Neural cell (in vitro differentiated cells): ENCODE measurements at regions not wholly inside any gene's neighbourhood (a gene's known extent, or its start where the extent isn't known, plus 50 kb on each side); places are given as distances from the start of the nearest gene placed in this dataset.

ENCODE experiments used
- H2AFZ ChIP-seq: fragments of 200-600, 300-800 bp; sonication (generic), shearing (Covaris generic); 2 replicates; pipeline ENCODE4 v1.6.0; 2014; ENCODE audit warnings: low read depth, mild to moderate bottlenecking, antibody characterized with exemption, low read length, moderate library complexity
- H3F3A ChIP-seq: fragments of 200-600 bp; shearing (Covaris generic); 2 replicates; pipeline ENCODE4 v1.6.1; 2016; ENCODE audit warnings: mild to moderate bottlenecking, moderate library complexity, mixed read lengths, antibody characterized with exemption, low read length; ENCODE audit not compliant: insufficient read depth, poor library complexity, severe bottlenecking
- H3K27ac ChIP-seq: fragments of 200-600, 300-800 bp; sonication (generic), shearing (Covaris generic); 2 replicates; pipeline ENCODE4 v1.5.1; 2014; ENCODE audit warnings: mild to moderate bottlenecking, low read length, moderate library complexity
- H3K27me3 ChIP-seq: fragments of 300-800, 200-600 bp; sonication (generic), shearing (Covaris generic); 2 replicates; pipeline ENCODE4 v1.6.0; 2014; ENCODE audit warnings: mild to moderate bottlenecking, low read depth, low read length, moderate library complexity; ENCODE audit not compliant: insufficient read depth
- H3K36me3 ChIP-seq: fragments of 300-800, 200-600 bp; sonication (generic), shearing (Covaris generic); 2 replicates; pipeline ENCODE4 v1.5.1; 2014; ENCODE audit warnings: mild to moderate bottlenecking, antibody characterized with exemption, low read length, moderate library complexity; ENCODE audit not compliant: insufficient read depth
- H3K4me2 ChIP-seq: fragments of 300-800, 200-600 bp; sonication (generic), shearing (Covaris generic); 2 replicates; pipeline ENCODE4 v1.6.0; 2014; ENCODE audit warnings: mild to moderate bottlenecking, low read length
- H3K4me3 ChIP-seq: fragments of 300-800, 200-600 bp; sonication (generic), shearing (Covaris generic); 2 replicates; pipeline ENCODE4 v1.5.1; 2014; ENCODE audit warnings: mild to moderate bottlenecking, low read length, moderate library complexity
- H3K79me2 ChIP-seq: fragments of 200-600 bp; shearing (Covaris generic); replicated peaks from 2 replicates; pipeline ENCODE4 v1.6.0; 2014; ENCODE audit warnings: mild to moderate bottlenecking, low read length, moderate library complexity; ENCODE audit not compliant: insufficient read depth
- H3K9ac ChIP-seq: fragments of 300-800, 200-600 bp; sonication (generic), shearing (Covaris generic); 2 replicates; pipeline ENCODE4 v1.6.1; 2016; ENCODE audit warnings: mild to moderate bottlenecking, low read length, mixed read lengths
- H3K9me2 ChIP-seq: fragments of 200-600 bp; shearing (Covaris generic); 2 replicates; pipeline ENCODE4 v1.6.1; 2016; ENCODE audit warnings: mild to moderate bottlenecking, low read length, mixed read lengths; ENCODE audit not compliant: insufficient read depth
- H3K9me3 ChIP-seq: fragments of 200-600, 300-800 bp; sonication (generic), shearing (Covaris generic); 2 replicates; pipeline ENCODE4 v1.6.1; 2016; ENCODE audit warnings: mild to moderate bottlenecking, mixed run types, low read length, moderate library complexity, mixed read lengths
- H4K20me1 ChIP-seq: fragments of 200-600 bp; shearing (Covaris generic); 2 replicates; pipeline ENCODE4 v1.6.1; 2016; ENCODE audit warnings: mild to moderate bottlenecking, mixed run types; ENCODE audit not compliant: insufficient read depth
- EP300 ChIP-seq: fragments of 450-650 bp; conservative IDR thresholded peaks from 2 replicates; pipeline ENCODE4 v1.6.1; 2014; ENCODE audit warnings: antibody characterized with exemption, mild to moderate bottlenecking, moderate library complexity; ENCODE audit not compliant: poor library complexity, severe bottlenecking
- EZH2 ChIP-seq: fragments of 200-600, 300-800 bp; shearing (Covaris generic), sonication (generic); IDR thresholded peaks from 2 replicates; pipeline ENCODE4 v1.6.1; 2014; ENCODE audit warnings: antibody characterized with exemption, low read length, borderline replicate concordance, mild to moderate bottlenecking; ENCODE audit not compliant: insufficient read depth, poor library complexity, severe bottlenecking
- MXI1 ChIP-seq: fragments of 450-650 bp; conservative IDR thresholded peaks from 2 replicates; pipeline ENCODE4 v1.6.1; 2014; ENCODE audit warnings: antibody characterized with exemption, mild to moderate bottlenecking; ENCODE audit not compliant: poor library complexity, severe bottlenecking
- POLR2AphosphoS5 ChIP-seq: IDR thresholded peaks from 2 replicates; pipeline ENCODE4 v1.6.1; 2012
- RAD21 ChIP-seq: fragments of 450-650 bp; conservative IDR thresholded peaks from 2 replicates; pipeline ENCODE4 v1.6.1; 2014; ENCODE audit warnings: antibody characterized with exemption, mild to moderate bottlenecking, moderate library complexity
- SMC3 ChIP-seq: fragments of 450-650 bp; conservative IDR thresholded peaks from 2 replicates; pipeline ENCODE4 v1.6.1; 2014; ENCODE audit warnings: antibody characterized with exemption, mild to moderate bottlenecking, moderate library complexity; ENCODE audit not compliant: poor library complexity
- TAF1 ChIP-seq: IDR thresholded peaks from 2 replicates; pipeline ENCODE4 v1.6.1; 2012; ENCODE audit warnings: low read depth
- TF ChIP-seq, protein P1 (sequence below): IDR thresholded peaks from 2 replicates; pipeline ENCODE4 v1.6.1; 2012; ENCODE audit warnings: borderline replicate concordance
- TF ChIP-seq, protein P2 (sequence below): fragments of 450-650 bp; IDR thresholded peaks from 2 replicates; pipeline ENCODE4 v1.5.1; 2014; ENCODE audit warnings: antibody characterized with exemption, mild to moderate bottlenecking, moderate library complexity; ENCODE audit not compliant: poor library complexity, severe bottlenecking

DNA sequence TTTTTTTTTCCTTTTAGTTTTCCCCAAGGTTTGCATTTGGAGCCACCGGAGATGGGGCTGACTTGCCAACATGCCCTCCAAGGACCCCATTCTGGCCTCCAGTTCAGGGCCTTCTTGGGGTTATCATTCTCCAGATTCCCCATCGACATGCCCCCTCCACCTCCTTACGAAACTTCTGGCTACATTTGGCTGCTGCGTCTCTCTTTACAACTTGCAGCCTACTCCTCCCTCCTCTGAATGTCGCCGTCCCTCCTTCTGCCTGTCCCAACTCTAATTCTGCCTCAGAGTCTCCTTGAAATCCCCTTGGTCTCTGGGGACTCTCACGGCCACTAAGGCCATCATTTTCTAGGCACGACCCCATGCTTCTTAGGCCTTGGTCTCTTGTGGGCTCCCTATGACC lies 72.2 kb upstream of the PODXL start:
- Histone ChIP-seq H3K4me2 (no peak overlapping the region), H3K79me2 (no peaks in the 10 kb centered on the region), H3K9ac (no peak overlapping the region), H3K36me3 (no peaks in the 10 kb centered on the region), H2AFZ (no peak overlapping the region), H3K9me3 (no peaks in the 10 kb centered on the region), H3K27me3 (no peaks in the 10 kb centered on the region), H3F3A (no peaks in the 10 kb centered on the region), H3K9me2 (no peaks in the 10 kb centered on the region), H3K4me3 (no peak overlapping the region), H4K20me1 (no peaks in the 10 kb centered on the region), H3K27ac (no peak overlapping the region)
- no peak for TF ChIP-seq EZH2
- TF ChIP-seq, protein P1, sequence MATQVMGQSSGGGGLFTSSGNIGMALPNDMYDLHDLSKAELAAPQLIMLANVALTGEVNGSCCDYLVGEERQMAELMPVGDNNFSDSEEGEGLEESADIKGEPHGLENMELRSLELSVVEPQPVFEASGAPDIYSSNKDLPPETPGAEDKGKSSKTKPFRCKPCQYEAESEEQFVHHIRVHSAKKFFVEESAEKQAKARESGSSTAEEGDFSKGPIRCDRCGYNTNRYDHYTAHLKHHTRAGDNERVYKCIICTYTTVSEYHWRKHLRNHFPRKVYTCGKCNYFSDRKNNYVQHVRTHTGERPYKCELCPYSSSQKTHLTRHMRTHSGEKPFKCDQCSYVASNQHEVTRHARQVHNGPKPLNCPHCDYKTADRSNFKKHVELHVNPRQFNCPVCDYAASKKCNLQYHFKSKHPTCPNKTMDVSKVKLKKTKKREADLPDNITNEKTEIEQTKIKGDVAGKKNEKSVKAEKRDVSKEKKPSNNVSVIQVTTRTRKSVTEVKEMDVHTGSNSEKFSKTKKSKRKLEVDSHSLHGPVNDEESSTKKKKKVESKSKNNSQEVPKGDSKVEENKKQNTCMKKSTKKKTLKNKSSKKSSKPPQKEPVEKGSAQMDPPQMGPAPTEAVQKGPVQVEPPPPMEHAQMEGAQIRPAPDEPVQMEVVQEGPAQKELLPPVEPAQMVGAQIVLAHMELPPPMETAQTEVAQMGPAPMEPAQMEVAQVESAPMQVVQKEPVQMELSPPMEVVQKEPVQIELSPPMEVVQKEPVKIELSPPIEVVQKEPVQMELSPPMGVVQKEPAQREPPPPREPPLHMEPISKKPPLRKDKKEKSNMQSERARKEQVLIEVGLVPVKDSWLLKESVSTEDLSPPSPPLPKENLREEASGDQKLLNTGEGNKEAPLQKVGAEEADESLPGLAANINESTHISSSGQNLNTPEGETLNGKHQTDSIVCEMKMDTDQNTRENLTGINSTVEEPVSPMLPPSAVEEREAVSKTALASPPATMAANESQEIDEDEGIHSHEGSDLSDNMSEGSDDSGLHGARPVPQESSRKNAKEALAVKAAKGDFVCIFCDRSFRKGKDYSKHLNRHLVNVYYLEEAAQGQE = no peak
- TF ChIP-seq MXI1 = no peak
- TF ChIP-seq TAF1 = no peak
- TF ChIP-seq, protein P2, sequence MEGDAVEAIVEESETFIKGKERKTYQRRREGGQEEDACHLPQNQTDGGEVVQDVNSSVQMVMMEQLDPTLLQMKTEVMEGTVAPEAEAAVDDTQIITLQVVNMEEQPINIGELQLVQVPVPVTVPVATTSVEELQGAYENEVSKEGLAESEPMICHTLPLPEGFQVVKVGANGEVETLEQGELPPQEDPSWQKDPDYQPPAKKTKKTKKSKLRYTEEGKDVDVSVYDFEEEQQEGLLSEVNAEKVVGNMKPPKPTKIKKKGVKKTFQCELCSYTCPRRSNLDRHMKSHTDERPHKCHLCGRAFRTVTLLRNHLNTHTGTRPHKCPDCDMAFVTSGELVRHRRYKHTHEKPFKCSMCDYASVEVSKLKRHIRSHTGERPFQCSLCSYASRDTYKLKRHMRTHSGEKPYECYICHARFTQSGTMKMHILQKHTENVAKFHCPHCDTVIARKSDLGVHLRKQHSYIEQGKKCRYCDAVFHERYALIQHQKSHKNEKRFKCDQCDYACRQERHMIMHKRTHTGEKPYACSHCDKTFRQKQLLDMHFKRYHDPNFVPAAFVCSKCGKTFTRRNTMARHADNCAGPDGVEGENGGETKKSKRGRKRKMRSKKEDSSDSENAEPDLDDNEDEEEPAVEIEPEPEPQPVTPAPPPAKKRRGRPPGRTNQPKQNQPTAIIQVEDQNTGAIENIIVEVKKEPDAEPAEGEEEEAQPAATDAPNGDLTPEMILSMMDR = no peak
- no peak for TF ChIP-seq RAD21
- TF ChIP-seq EP300 = no peak
- no peak for TF ChIP-seq POLR2AphosphoS5
- no peak for TF ChIP-seq SMC3

DNA sequence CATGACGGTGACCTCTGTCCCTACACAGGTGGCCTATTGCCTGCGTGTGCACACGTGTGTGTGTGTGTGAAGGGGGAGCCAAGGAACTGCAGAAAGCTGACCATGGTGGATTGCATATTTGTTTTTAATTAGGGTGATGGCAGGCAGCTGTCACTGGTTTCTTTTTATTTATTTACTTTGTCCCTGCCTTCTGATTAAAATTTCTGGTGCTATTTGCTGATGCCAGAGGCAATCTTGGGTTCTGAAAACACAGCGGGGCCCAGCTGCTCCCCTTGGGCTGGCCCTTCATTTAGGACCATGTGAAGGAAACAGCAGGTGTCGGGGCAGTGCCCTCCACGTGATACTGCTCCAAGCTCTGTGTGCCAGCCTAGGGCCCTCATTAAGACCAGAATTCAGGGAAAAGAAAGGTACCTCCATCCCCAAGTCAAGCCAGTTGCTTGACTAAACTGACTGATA lies 71.3 kb upstream of the PODXL start:
- no peak overlapping the region for H3K9ac ChIP-seq
- H3K27me3 ChIP-seq = no peaks in the 10 kb centered on the region
- TF ChIP-seq, protein P2 = no peak
- TF ChIP-seq MXI1 (no peak), EZH2 (no peak), EP300 (no peak), POLR2AphosphoS5 (no peak), TAF1 (no peak), RAD21 (no peak), SMC3 (no peak)
- TF ChIP-seq, protein P1 = no peak
- no peak overlapping the region for H3K4me3 ChIP-seq
- H3K4me2 ChIP-seq = no peak overlapping the region
- H4K20me1 ChIP-seq = no peaks in the 10 kb centered on the region
- no peaks in the 10 kb centered on the region for H3K9me2 ChIP-seq
- H3K79me2 ChIP-seq = no peaks in the 10 kb centered on the region
- no peak overlapping the region for H2AFZ ChIP-seq
- H3F3A ChIP-seq = no peaks in the 10 kb centered on the region
- no peaks in the 10 kb centered on the region for H3K36me3 ChIP-seq
- no peak overlapping the region for H3K27ac ChIP-seq
- no peaks in the 10 kb centered on the region for H3K9me3 ChIP-seq
